NCI-H2171 treated with DMSO at 0.1 percent for 48 hours (cell line): ENCODE measurements at regions not wholly inside any gene's neighbourhood (a gene's known extent, or its start where the extent isn't known, plus 50 kb on each side); places are given as distances from the start of the nearest gene placed in this dataset.
"Not testable (repeated sequence)": the region's sequence is repeated elsewhere in the genome, so short reads cannot be mapped to it uniquely, and the experiment has no call there.

Experiments used
- DNase-seq: peaks from one replicate; lab custom pipeline; 2025; lab: John Stamatoyannopoulos, UW

- no peak for DNase-seq
Measured at GRCh38 chr2:51881673-51882072, 849.7 kb upstream of the NRXN1 start.

DNA sequence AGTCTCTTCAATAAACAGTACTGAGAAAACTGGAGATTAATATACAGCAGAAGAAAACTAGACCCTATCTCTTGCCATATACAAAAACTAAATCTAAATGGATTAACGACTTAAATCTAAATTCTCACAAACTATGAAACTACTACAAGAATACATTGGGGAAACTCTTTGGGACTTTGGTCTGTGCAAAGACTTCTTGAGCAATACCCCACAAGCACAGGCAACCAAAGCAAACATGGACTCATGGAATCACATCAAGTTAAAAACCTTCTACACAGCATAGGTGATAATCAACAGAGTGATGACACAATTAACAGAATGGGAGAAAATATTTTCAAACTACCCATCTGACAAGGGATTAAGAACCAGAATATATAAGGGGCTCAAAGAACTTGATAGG lies 848.2 kb upstream of the NRXN1 start:
- DNase-seq, result no peak

DNA sequence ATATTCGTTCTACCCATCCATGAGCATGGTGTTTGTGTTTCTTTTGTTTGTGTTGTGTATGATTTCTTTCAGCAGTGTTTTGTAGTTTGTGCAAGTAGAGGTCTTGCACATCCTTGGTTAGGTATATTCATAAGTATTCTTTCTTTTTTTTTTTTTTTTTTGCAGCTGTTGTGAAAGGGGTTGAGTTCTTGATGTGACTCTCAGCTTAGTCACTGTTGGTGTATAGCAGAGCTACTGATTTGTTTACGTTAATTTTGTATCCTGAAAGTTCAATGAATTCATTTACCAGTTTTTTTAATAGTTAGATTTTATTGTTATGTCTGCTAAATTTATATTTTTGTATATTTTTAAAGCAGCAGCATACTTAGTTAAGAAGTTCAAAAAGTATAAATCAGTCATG lies 834.4 kb upstream of the NRXN1 start:
- DNase-seq, result no peak

- DNase-seq, result no peak
Measured at GRCh38 chr2:51859260-51859659, 827.3 kb upstream of the NRXN1 start.

GRCh38 chr2:51855683-51856082 lies 823.8 kb upstream of the NRXN1 start:
- DNase-seq, result no peak

DNA sequence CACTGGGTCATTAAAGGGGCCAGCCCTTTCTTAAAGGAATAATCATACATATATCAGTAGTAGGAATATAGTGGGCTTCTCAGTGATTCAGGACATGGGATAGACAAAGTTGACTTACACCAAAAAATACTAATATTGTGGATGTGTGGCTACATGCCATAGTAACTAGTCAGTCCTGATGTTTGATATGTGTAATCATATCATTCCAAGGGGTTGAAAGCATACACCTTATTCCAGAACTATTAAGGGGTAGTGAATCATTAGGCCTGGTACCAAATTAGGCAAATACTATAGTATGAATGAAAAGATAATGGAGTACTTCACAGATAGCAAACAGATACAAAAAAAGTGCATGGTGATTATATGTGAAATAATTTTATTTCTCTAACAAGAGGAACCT lies 814.9 kb upstream of the NRXN1 start:
- DNase-seq, result no peak

DNA sequence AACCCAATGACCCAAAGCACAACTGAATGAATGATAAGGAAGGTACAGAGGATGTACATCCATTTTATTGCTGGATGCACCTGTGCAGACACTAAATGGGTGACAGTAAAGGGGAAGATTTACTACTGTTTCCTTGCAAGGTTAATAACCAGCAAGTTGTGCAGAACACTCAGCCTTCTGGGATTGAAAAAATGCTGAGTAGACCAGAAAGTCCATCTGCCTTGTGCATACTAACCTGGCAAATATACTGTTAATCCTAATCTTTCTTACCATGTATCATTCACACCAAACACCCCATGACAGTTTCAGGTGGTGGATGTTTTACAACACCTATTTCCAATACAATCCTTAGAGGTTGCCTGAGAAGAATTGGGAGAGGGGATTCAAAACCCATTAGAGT lies 814.1 kb upstream of the NRXN1 start:
- DNase-seq, result no peak

DNA sequence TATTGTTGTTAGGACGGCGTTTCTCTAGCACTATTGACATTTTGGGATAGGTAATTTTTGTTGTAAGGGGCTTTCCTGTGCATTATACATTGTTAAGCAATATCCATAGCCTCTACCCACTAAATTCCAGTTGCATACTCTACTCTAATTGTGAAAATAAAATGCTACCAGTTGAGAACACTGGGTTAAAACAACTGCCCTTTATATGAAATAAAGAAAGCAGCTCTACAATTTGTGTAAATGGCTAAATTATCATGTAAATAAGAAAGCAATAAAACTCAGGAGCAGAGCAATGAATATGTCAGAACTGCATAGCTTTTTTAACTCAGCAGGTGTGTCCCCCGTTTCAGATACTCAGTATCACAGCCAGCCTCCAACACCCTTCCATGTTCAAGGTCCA lies 812.7 kb upstream of the NRXN1 start:
- no peak for DNase-seq

GRCh38 chr2:51829477-51829876 lies 797.5 kb upstream of the NRXN1 start:
- DNase-seq, result no peak

GRCh38 chr2:51825823-51826222 lies 793.9 kb upstream of the NRXN1 start:
- no peak for DNase-seq

- peak; percentile 17 for DNase-seq
Measured at GRCh38 chr2:51813247-51813646, 781.3 kb upstream of the NRXN1 start.

DNA sequence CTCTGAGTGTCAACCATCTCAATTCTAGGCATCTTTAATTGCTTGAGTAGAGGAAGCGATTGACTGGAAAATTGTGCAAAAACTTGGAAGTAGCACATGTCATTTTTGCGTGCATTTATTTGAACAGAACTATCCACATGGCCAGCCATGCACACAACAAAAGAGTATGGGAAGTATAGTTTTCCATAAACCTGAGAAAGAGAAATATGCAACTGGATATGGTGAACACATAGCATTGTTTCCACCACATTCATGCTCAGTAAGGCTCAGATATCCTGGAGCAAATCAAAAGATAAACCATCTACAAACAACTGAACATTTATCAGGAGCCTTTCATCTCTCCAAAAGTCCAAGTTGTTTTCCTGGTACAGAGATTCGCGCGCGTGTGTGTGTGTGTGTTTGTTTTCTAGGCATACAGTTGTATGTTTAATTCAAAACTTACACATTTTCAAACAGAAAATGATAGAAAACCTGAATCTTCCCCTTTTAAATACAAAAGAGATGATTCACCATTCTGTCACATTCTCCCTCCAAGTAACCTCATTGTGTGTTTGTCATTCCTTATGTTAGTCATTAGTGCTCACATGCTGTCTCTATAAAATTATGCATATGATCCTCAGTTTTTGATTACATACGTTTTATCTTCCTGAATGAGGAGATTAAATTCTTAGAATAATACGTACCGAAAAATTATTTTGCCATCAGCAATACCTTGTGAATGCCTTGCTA lies 780.4 kb upstream of the NRXN1 start:
- DNase-seq, result peak; percentile 65

DNA sequence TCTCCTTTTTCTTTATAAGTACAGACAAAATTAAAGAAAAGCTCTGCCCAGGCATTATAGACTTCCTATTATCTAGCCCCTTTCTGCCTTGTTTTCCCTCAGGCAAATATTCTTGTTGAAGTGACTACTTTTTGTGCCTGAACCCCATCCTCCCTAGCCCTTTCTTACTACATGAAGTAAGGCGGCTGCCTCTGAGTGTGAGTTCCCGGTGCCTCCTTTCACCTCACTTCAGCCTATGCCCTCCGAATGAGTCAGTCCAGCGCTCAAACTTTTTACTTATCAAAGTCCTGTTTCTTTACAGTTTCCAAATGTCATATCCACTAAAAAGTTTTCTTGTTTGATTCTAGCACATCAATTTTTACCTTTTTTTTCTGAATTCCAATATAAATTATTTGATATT lies 778.3 kb upstream of the NRXN1 start:
- DNase-seq, result no peak

GRCh38 chr2:51807229-51807628 lies 775.3 kb upstream of the NRXN1 start:
- no peak for DNase-seq

DNA sequence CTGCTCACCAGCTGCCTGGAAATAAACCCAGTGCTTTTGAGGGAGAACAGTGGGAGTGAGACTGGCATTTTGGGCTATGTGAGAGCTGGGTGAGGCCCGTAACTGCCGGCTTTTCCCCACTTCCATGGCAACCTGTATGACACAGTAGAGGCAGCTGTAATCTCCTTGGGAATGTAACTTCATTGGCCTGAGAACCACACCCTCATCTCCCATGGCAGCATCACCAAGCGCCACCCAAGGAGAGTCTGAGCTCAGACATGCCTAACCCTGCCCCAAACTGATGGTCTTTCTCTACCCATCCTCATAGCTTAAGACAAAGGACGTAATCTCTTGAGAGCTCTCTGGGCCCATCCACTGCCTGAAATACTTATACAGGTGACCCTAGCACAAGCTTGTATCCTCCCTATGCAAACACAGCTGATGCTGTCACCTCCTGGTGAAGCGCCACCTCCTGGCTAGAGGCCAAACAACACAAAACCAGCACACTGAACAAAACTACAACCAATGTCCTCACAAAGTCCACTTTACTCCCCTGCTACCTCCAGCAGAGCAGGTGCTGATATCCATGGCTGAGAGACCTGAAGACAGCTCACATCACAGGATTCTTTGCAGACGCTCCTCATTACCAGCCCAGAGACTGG lies 763.4 kb upstream of the NRXN1 start:
- DNase-seq, result no peak

DNA sequence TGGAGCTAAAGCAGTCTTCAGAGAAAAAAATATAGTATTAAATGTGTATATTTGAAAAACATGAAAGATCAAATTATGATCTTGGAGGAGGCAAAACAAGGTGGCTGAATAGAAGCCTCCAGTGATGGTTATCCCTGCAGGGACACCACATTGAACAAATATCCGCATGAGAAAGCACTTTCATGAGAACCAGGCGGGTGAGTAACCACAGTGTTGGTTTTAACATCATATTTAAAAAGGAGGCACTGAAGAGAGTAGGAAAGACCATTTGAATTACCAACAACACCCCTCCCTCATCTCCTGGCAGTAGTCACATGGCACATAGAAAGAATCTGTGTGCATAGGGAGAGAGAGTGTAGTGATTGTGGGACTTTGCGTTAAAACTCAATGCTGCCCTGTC lies 759.6 kb upstream of the NRXN1 start:
- no peak for DNase-seq

- no peak for DNase-seq
Measured at GRCh38 chr2:51790854-51791253, 758.9 kb upstream of the NRXN1 start.

- no peak for DNase-seq
Measured at GRCh38 chr2:51789918-51790317, 758.0 kb upstream of the NRXN1 start.

GRCh38 chr2:51782921-51783765 lies 751.2 kb upstream of the NRXN1 start:
- peak; percentile 73 for DNase-seq

DNA sequence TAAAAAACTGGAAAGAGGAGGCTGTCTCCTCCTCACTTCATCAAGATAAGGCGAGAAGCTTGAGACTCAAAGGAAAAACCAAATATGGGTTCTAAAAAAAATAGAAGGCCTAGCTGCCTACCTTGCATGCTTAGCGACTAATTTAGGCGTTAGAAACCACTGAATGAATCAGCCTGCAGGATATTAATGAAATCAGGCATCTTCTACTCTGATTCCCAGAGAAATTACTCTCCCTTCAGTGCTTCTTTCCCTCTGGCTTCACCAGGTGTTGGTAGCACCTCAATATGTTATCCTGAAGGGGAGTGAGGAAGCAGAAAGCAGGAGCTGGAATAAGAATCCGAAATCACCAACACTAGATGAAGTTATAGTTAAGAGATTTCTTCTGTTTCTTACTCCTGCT lies 749.8 kb upstream of the NRXN1 start:
- peak; percentile 73 for DNase-seq

DNA sequence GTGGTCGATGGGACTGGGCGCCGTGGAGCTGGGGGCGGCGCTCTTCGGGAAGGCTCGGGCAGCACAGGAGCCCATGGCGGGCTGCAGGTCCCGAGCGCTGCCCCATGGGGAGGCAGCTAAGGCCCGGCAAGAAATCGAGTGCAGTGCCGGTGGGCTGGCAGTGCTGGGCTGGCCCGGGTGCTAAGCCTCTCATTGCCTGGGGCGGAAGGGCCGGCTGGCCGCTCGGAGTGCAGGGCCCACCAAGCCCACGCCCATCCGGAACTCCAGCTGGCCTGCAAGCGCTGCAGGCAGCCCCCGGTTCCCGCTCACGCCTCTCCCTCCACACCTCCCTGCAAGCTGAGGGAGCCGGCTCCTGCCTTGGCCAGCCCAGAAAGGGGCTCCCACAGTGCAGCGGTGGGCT lies 748.4 kb upstream of the NRXN1 start:
- DNase-seq, result no peak

GRCh38 chr2:51779723-51780122 lies 747.8 kb upstream of the NRXN1 start:
- not testable (repeated sequence) for DNase-seq

DNA sequence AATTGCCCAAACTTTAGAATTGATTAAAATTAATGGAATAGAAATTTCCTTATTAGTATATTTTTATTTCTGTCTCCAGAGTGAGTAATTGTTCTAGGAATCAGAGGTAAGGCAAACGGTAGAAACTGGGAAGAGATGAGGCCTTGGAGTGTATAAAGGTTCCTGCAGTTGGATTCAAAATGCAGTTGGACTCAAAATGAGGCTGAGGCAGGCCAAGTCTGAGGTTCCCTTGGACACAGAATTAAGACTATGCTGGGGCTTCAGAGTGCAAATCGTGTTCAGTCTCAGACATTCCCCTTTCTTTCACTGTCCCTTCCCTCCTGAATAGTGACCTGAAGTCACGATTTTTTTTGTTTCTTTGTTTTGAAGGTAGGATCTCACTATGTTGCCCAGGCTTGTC lies 746.9 kb upstream of the NRXN1 start:
- DNase-seq, result no peak
